ENCODE measurements at regions not wholly inside any gene's neighbourhood (a gene's known extent, or its start where the extent isn't known, plus 50 kb on each side); places are given as distances from the start of the nearest gene placed in this dataset.

DNA sequence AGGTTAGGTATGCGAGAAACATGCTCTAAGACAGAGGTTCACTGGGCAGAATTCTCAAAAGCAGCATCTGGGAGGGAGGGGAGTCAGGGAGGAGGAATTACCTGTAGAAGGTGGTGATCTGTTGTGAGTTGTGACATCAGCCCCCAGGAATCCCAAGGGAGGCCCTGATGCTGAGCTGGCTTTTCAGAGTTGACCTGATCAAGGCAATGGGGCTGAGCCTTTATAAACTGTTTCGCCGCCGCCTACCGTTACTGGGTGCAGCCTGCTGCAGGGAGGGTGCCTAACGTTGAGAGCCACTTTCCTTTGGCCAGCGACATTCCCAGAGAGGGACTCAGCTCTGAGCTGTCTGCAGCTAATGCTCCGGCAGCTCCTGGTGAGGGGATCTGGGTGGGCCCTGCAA, 257.9 kb upstream of the TMEM132C start:
- TF ChIP-seq CTCF (conservative IDR thresholded peaks at IDR 0.05 in 1 of 2, IDR thresholded peaks at IDR 0.05 in 1 of 2; ENCODE audit: extremely low read depth in 1 of 2, insufficient read depth in 1 of 2, low read depth in 1 of 2, low read length in 2 of 2) (no peak), EZH2 (IDR thresholded peaks at IDR 0.05; ENCODE audit: borderline replicate concordance, low read length) (no peak)

All from mammary epithelial cell (primary cell).